ENCODE measurements at regions not wholly inside any gene's neighbourhood (a gene's known extent, or its start where the extent isn't known, plus 50 kb on each side); places are given as distances from the start of the nearest gene placed in this dataset.

DNA sequence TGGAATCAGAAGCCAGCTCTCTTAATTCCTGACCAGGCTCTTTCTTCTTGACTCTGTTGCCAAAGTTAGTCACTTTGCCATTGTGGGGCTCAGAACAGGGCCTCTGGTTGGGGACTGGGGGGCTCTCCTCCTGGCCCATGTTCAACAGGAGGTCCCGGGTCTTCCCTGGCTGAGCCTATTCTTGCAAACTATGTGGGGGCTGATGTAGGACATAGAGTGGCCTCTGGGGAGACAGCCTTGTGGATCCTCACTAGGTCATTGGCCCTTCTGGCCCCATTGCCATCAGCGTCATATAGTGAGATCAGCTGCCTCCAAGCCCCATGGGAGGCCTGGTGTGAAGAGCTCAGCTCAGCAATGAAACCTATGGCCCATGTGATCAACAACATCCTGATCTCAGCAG lies 77.6 kb upstream of the LEP start:
- H3K4me3 ChIP-seq (replicated peaks; ENCODE audit: insufficient read depth, low read length): no peak overlapping the region
- no peak overlapping the region for H3K27ac ChIP-seq (replicated peaks)
- no peak for DNase-seq (ENCODE audit: low read depth in 1 of 2, low spot score in 1 of 2)
- peaks cover 30% of the 10 kb centered on the region for H3K27me3 ChIP-seq (ENCODE audit: insufficient read depth, poor library complexity, severe bottlenecking)
- TF ChIP-seq CTCF (IDR thresholded peaks at IDR 0.05; ENCODE audit: insufficient read depth, low read length) (no peak), SPI1 (IDR thresholded peaks at IDR 0.05; ENCODE audit: borderline replicate concordance, low read depth) (no peak), GABPA (IDR thresholded peaks at IDR 0.05; ENCODE audit: low read depth) (no peak), POLR2AphosphoS5 (IDR thresholded peaks at IDR 0.05; ENCODE audit: low read depth) (no peak), REST (IDR thresholded peaks at IDR 0.05; ENCODE audit: insufficient replicate concordance, low read depth) (no peak)

- peaks cover 38% of the 10 kb centered on the region for H3K27me3 ChIP-seq (ENCODE audit: insufficient read depth, poor library complexity, severe bottlenecking)
- DNase-seq (ENCODE audit: low read depth in 1 of 2, low spot score in 1 of 2): no peak
- H3K27ac ChIP-seq (replicated peaks): no peak overlapping the region
- TF ChIP-seq REST (IDR thresholded peaks at IDR 0.05; ENCODE audit: insufficient replicate concordance, low read depth): no peak
- TF ChIP-seq POLR2AphosphoS5 (IDR thresholded peaks at IDR 0.05; ENCODE audit: low read depth): no peak
- TF ChIP-seq CTCF (IDR thresholded peaks at IDR 0.05; ENCODE audit: insufficient read depth, low read length): no peak
- TF ChIP-seq GABPA (IDR thresholded peaks at IDR 0.05; ENCODE audit: low read depth): no peak
- TF ChIP-seq SPI1 (IDR thresholded peaks at IDR 0.05; ENCODE audit: borderline replicate concordance, low read depth): no peak
- H3K4me3 ChIP-seq (replicated peaks; ENCODE audit: insufficient read depth, low read length): no peak overlapping the region
Measured at GRCh38 chr7:128164061-128164954, 76.8 kb upstream of the LEP start.

- H3K4me3 ChIP-seq (replicated peaks; ENCODE audit: insufficient read depth, low read length): no peak overlapping the region
- TF ChIP-seq SPI1 (IDR thresholded peaks at IDR 0.05; ENCODE audit: borderline replicate concordance, low read depth): no peak
- no peak for TF ChIP-seq POLR2AphosphoS5 (IDR thresholded peaks at IDR 0.05; ENCODE audit: low read depth)
- TF ChIP-seq CTCF (IDR thresholded peaks at IDR 0.05; ENCODE audit: insufficient read depth, low read length): no peak
- TF ChIP-seq REST (IDR thresholded peaks at IDR 0.05; ENCODE audit: insufficient replicate concordance, low read depth): no peak
- TF ChIP-seq GABPA (IDR thresholded peaks at IDR 0.05; ENCODE audit: low read depth): no peak
- peaks cover 41% of the 10 kb centered on the region for H3K27me3 ChIP-seq (ENCODE audit: insufficient read depth, poor library complexity, severe bottlenecking)
- no peak overlapping the region for H3K27ac ChIP-seq (replicated peaks)
- no peak for DNase-seq (ENCODE audit: low read depth in 1 of 2, low spot score in 1 of 2)
Measured at GRCh38 chr7:128164955-128165670, 76.0 kb upstream of the LEP start.

Measured in HL-60 (cell line).